ENCODE measurements at regions not wholly inside any gene's neighbourhood (a gene's known extent, or its start where the extent isn't known, plus 50 kb on each side); places are given as distances from the start of the nearest gene placed in this dataset.

- Histone ChIP-seq H3K79me2 (replicated peaks; ENCODE audit: insufficient read depth, low read length) (no peaks in the 10 kb centered on the region), H3K4me3 (ENCODE audit: low read length) (no peak overlapping the region), H2AFZ (ENCODE audit: low read depth, low read length) (no peak overlapping the region), H3K4me2 (ENCODE audit: low read length) (no peak overlapping the region), H3K9me3 (ENCODE audit: low read length) (no peaks in the 10 kb centered on the region), H4K20me1 (ENCODE audit: insufficient read depth) (no peaks in the 10 kb centered on the region), H3K36me3 (ENCODE audit: insufficient read depth, low read length) (no peaks in the 10 kb centered on the region), H3K27ac (ENCODE audit: low read length) (no peak overlapping the region), H3K9ac (ENCODE audit: low read length) (no peak overlapping the region), H3F3A (ENCODE audit: insufficient read depth, low read length, poor library complexity, severe bottlenecking) (no peaks in the 10 kb centered on the region), H3K9me2 (ENCODE audit: insufficient read depth, low read length) (no peaks in the 10 kb centered on the region), H3K27me3 (ENCODE audit: insufficient read depth, low read depth, low read length) (no peaks in the 10 kb centered on the region)
- TF ChIP-seq SMC3 (conservative IDR thresholded peaks at IDR 0.05; ENCODE audit: poor library complexity) = no peak
- no peak for TF ChIP-seq MXI1 (conservative IDR thresholded peaks at IDR 0.05; ENCODE audit: poor library complexity, severe bottlenecking)
- no peak for TF ChIP-seq POLR2AphosphoS5 (IDR thresholded peaks at IDR 0.05)
- no peak for TF ChIP-seq RAD21 (conservative IDR thresholded peaks at IDR 0.05)
- TF ChIP-seq, protein P1, sequence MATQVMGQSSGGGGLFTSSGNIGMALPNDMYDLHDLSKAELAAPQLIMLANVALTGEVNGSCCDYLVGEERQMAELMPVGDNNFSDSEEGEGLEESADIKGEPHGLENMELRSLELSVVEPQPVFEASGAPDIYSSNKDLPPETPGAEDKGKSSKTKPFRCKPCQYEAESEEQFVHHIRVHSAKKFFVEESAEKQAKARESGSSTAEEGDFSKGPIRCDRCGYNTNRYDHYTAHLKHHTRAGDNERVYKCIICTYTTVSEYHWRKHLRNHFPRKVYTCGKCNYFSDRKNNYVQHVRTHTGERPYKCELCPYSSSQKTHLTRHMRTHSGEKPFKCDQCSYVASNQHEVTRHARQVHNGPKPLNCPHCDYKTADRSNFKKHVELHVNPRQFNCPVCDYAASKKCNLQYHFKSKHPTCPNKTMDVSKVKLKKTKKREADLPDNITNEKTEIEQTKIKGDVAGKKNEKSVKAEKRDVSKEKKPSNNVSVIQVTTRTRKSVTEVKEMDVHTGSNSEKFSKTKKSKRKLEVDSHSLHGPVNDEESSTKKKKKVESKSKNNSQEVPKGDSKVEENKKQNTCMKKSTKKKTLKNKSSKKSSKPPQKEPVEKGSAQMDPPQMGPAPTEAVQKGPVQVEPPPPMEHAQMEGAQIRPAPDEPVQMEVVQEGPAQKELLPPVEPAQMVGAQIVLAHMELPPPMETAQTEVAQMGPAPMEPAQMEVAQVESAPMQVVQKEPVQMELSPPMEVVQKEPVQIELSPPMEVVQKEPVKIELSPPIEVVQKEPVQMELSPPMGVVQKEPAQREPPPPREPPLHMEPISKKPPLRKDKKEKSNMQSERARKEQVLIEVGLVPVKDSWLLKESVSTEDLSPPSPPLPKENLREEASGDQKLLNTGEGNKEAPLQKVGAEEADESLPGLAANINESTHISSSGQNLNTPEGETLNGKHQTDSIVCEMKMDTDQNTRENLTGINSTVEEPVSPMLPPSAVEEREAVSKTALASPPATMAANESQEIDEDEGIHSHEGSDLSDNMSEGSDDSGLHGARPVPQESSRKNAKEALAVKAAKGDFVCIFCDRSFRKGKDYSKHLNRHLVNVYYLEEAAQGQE (IDR thresholded peaks at IDR 0.05; ENCODE audit: borderline replicate concordance) = no peak
Measured at GRCh38 chr5:52735139-52735538, 52.6 kb upstream of the ITGA1 start.

Small RNAs in the stretch of these regions (small RNA-seq; reads per million reads assigned to genes)
- 0 reads per million in 3 experiments for gene RPS17P11
